GM12891 (cell line): ENCODE measurements at regions not wholly inside any gene's neighbourhood (a gene's known extent, or its start where the extent isn't known, plus 50 kb on each side); places are given as distances from the start of the nearest gene placed in this dataset.

ENCODE experiments used
- PAX5 ChIP-seq: IDR thresholded peaks from 2 replicates; pipeline ENCODE4 v1.6.1; 2011; ENCODE audit warnings: low read length, moderate library complexity, mild to moderate bottlenecking; ENCODE audit not compliant: insufficient read depth, severe bottlenecking
- POLR2A ChIP-seq: IDR thresholded peaks from 2 replicates; pipeline ENCODE4 v1.6.1; 2011; ENCODE audit warnings: low read depth, low read length, control low read depth
- POLR2AphosphoS5 ChIP-seq: IDR thresholded peaks from 2 replicates; pipeline ENCODE4 v1.6.1; 2011; ENCODE audit warnings: low read depth, low read length, control low read depth
- SPI1 ChIP-seq: IDR thresholded peaks from 2 replicates; pipeline ENCODE4 v1.6.1; 2011; ENCODE audit warnings: low read depth, low read length, control low read depth
- TAF1 ChIP-seq: IDR thresholded peaks from 2 replicates; pipeline ENCODE4 v1.6.1; 2011; ENCODE audit warnings: low read depth, low read length, control low read depth

- TF ChIP-seq POLR2A (no peak), POLR2AphosphoS5 (no peak), SPI1 (no peak), TAF1 (no peak), PAX5 (no peak)
Observed at GRCh38 chr9:129318121-129319075, 140.3 kb upstream of the IER5L start.
